Epithelial cell of proximal tubule (primary cell): ENCODE measurements at regions not wholly inside any gene's neighbourhood (a gene's known extent, or its start where the extent isn't known, plus 50 kb on each side); places are given as distances from the start of the nearest gene placed in this dataset.

Experiments used
- DNase-seq: peaks from one replicate; pipeline ENCODE4 v3.0.0-alpha.2; 2011; ENCODE audit warnings: low read depth
- H3K4me3 ChIP-seq: 2 replicates; pipeline ENCODE4 v1.5.1; 2011; ENCODE audit warnings: low read depth, mild to moderate bottlenecking, low read length
- CTCF ChIP-seq: conservative IDR thresholded peaks from 2 replicates; pipeline ENCODE4 v1.5.1; 2012; ENCODE audit warnings: low read depth, mild to moderate bottlenecking, low read length

GRCh38 chr16:82522026-82522425 is 104.7 kb upstream of the CDH13 start:
- H3K4me3 ChIP-seq: no peak overlapping the region
- DNase-seq: no peak
- no peak for TF ChIP-seq CTCF

- no peak for TF ChIP-seq CTCF
- no peak overlapping the region for H3K4me3 ChIP-seq
- no peak for DNase-seq
Observed at GRCh38 chr16:82518811-82519210, 108.0 kb upstream of the CDH13 start.

- TF ChIP-seq CTCF: no peak
- no peak overlapping the region for H3K4me3 ChIP-seq
- DNase-seq: no peak
Observed at GRCh38 chr16:82514262-82514661, 112.5 kb upstream of the CDH13 start.

- no peak for TF ChIP-seq CTCF
- no peak overlapping the region for H3K4me3 ChIP-seq
- no peak for DNase-seq
Observed at GRCh38 chr16:82510789-82511305, 115.9 kb upstream of the CDH13 start.

- no peak overlapping the region for H3K4me3 ChIP-seq
- no peak for DNase-seq
- no peak for TF ChIP-seq CTCF
Observed at GRCh38 chr16:82509691-82510430, 116.9 kb upstream of the CDH13 start.

- no peak overlapping the region for H3K4me3 ChIP-seq
- DNase-seq: no peak
- no peak for TF ChIP-seq CTCF
Observed at GRCh38 chr16:82506692-82507670, 119.8 kb upstream of the CDH13 start.
